Liver (tissue), 8 donors: ENCODE measurements at regions not wholly inside any gene's neighbourhood (a gene's known extent, or its start where the extent isn't known, plus 50 kb on each side); places are given as distances from the start of the nearest gene placed in this dataset.

Experiments
- DNase-seq: peaks from one replicate; pipeline ENCODE4 v3.0.0-alpha.2; 2017; ENCODE audit warnings: low spot score
- H3K27ac ChIP-seq, 2 donors: one replicate each; pipeline ENCODE4 v1.7.0; 2013; ENCODE audit warnings: inconsistent platforms in 2 of 2, low read length in 2 of 2, control low read depth in 1 of 2, low read depth in 1 of 2, mild to moderate bottlenecking in 1 of 2
- H3K27me3 ChIP-seq, 4 donors: one replicate each; pipeline versions ENCODE4 v1.6.1 to v1.7.0; 2013; ENCODE audit warnings: low read length in 3 of 4, inconsistent platforms in 1 of 4, mild to moderate bottlenecking in 1 of 4, moderate library complexity in 1 of 4; ENCODE audit not compliant: control insufficient read depth in 4 of 4, insufficient read depth in 4 of 4
- H3K36me3 ChIP-seq, 4 donors: one replicate each; pipeline versions ENCODE4 v1.6.1 to v1.7.0; 2013; ENCODE audit warnings: low read length in 3 of 4, mild to moderate bottlenecking in 3 of 4, low read depth in 1 of 4, moderate library complexity in 1 of 4; ENCODE audit not compliant: control insufficient read depth in 4 of 4, insufficient read depth in 3 of 4
- H3K4me1 ChIP-seq, 4 donors: one replicate each; pipeline versions ENCODE4 v1.6.1 to v1.7.0; 2013; ENCODE audit warnings: low read length in 3 of 4, mild to moderate bottlenecking in 3 of 4, moderate library complexity in 1 of 4; ENCODE audit not compliant: control insufficient read depth in 4 of 4, insufficient read depth in 4 of 4
- H3K4me3 ChIP-seq, 3 donors: one replicate each; pipeline versions ENCODE4 v1.6.1 to v1.7.0; 2013; ENCODE audit warnings: low read length in 3 of 3, control low read depth in 1 of 3, low read depth in 1 of 3, mild to moderate bottlenecking in 1 of 3
- H3K9ac ChIP-seq, 2 donors: one replicate each; pipeline ENCODE4 v1.7.0; 2013; ENCODE audit warnings: low read length in 2 of 2, mild to moderate bottlenecking in 2 of 2, moderate library complexity in 2 of 2, control low read depth in 1 of 2, low read depth in 1 of 2
- H3K9me3 ChIP-seq, 4 donors: one replicate each; pipeline versions ENCODE4 v1.6.1 to v1.7.0; 2013; ENCODE audit warnings: low read length in 3 of 4; ENCODE audit not compliant: control insufficient read depth in 4 of 4
- EGR1 ChIP-seq, 2 donors: IDR thresholded peaks; 2 replicates each; pipeline ENCODE4 v1.6.1; 2016 to 2018; ENCODE audit warnings: antibody characterized with exemption in 2 of 2, low read depth in 2 of 2
- FOXA2 ChIP-seq: IDR thresholded peaks from 2 replicates; pipeline ENCODE4 v1.6.1; 2016; ENCODE audit warnings: antibody characterized with exemption
- GABPA ChIP-seq, 2 donors: IDR thresholded peaks in 1 of 2; conservative IDR thresholded peaks in 1 of 2; 2 replicates each; pipeline ENCODE4 v1.6.1; 2016; ENCODE audit warnings: antibody characterized with exemption in 2 of 2, mild to moderate bottlenecking in 1 of 2, moderate library complexity in 1 of 2
- HNF4A ChIP-seq, 2 donors: conservative IDR thresholded peaks; 2 replicates each; pipeline ENCODE4 v1.6.1; 2016; ENCODE audit warnings: antibody characterized with exemption in 2 of 2, mild to moderate bottlenecking in 2 of 2
- JUND ChIP-seq, 2 donors: IDR thresholded peaks; 2 replicates each; pipeline ENCODE4 v1.6.1; 2016; ENCODE audit warnings: antibody characterized with exemption in 2 of 2
- RAD21 ChIP-seq, 2 donors: IDR thresholded peaks; 2 replicates each; pipeline ENCODE4 v1.6.1; 2016; ENCODE audit warnings: antibody characterized with exemption in 2 of 2, mild to moderate bottlenecking in 2 of 2
- RXRA ChIP-seq, 2 donors: IDR thresholded peaks; 2 replicates each; pipeline ENCODE4 v1.6.1; 2017 to 2018; ENCODE audit warnings: antibody characterized with exemption in 2 of 2, mild to moderate bottlenecking in 1 of 2
- SP1 ChIP-seq: IDR thresholded peaks from 2 replicates; pipeline ENCODE4 v1.6.1; 2018; ENCODE audit warnings: antibody characterized with exemption, mild to moderate bottlenecking
- TAF1 ChIP-seq: conservative IDR thresholded peaks from 2 replicates; pipeline ENCODE4 v1.6.1; 2016; ENCODE audit warnings: antibody characterized with exemption, mild to moderate bottlenecking
- YY1 ChIP-seq: IDR thresholded peaks from 2 replicates; pipeline ENCODE4 v1.6.1; 2016; ENCODE audit warnings: antibody characterized with exemption, mild to moderate bottlenecking
- WGBS: extraction: QIAGEN DNeasy Blood & Tissue Kit; methylation state at CpG from one replicate; pipeline ENCODE4 v1.1.7; 2013; 5-methylcytosine and 5-hydroxymethylcytosine counted together
- TF ChIP-seq, protein P1 (sequence below): IDR thresholded peaks from 2 replicates; pipeline ENCODE4 v1.6.1; 2016; ENCODE audit warnings: antibody characterized with exemption
- TF ChIP-seq, protein P2 (sequence below): IDR thresholded peaks from 2 replicates; pipeline ENCODE4 v1.6.1; 2016; ENCODE audit warnings: antibody characterized with exemption, mild to moderate bottlenecking
- TF ChIP-seq, protein P3 (sequence below): IDR thresholded peaks from 2 replicates; pipeline ENCODE4 v1.6.1; 2016; ENCODE audit warnings: antibody characterized with exemption
- TF ChIP-seq, protein P4 (sequence below): fragments of 150-350 bp; IDR thresholded peaks from 2 replicates; pipeline ENCODE4 v1.5.1; 2017; ENCODE audit warnings: improper control_type of control experiment, low read depth, low read length; ENCODE audit not compliant: missing input control
- TF ChIP-seq, protein P5 (sequence below): IDR thresholded peaks from 2 replicates; pipeline ENCODE4 v1.6.1; 2016; ENCODE audit warnings: antibody characterized with exemption
- donor health status: healthy.
- donor health status: healthy.
- donor health status: healthy.
- donor health status: healthy.
- donor health status: healthy.

DNA sequence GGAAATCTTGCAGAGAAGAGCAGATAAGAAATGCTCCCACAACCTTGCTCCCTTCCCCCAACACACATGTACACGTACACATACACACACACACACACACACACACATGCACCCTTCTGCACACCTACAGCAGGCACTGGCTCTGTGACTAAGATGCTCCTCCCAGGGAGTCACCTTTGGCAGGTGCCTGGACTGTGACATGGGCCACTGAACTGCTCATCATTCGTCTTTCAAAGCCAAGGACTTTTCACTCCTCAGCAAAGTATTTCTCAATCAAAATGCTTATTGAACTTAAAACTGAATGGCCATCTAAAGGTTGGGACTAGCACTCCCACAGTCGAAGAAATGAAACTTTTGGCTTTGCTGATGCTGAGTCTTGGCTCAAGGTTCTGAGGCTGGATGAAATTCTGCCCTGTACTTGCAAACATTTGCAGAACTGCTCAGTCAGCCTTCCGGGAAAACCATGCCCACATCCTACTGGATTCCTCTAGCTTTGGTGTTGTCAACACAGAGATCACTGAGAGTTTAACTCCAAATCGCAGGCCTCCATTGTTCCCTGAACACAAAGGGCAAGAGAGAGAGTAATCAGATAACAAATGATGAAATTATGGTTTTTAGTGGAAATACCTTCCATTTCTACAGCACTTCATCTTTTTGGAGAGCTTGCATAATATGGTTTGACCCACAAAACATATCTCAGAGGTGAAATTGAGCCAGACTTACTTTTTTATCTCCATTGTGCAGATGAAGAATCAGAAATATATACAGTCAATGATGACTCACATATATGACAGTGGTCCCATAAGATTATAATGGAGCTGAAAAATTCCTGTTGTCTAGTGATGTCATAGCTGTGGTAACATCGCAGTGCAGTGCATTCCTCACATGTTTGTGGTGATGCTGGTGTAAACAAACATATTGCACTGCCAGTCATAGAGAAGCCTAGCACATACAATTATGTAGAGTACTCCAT is 72.4 kb upstream of the BCAR3 start:
- H3K4me1 ChIP-seq, result peaks cover 0 to 13% (median 6%) of the 10 kb centered on the region in 4 donors
- H3K4me3 ChIP-seq, result no peak overlapping the region
- no peak overlapping the region for H3K9ac ChIP-seq
- no peaks in the 10 kb centered on the region for H3K9me3 ChIP-seq
- no peak overlapping the region for H3K27ac ChIP-seq
- no peaks in the 10 kb centered on the region for H3K27me3 ChIP-seq
- peak; percentile 49 to 69 for TF ChIP-seq HNF4A (conservative IDR thresholded peaks at IDR 0.05)
- TF ChIP-seq, protein P1, sequence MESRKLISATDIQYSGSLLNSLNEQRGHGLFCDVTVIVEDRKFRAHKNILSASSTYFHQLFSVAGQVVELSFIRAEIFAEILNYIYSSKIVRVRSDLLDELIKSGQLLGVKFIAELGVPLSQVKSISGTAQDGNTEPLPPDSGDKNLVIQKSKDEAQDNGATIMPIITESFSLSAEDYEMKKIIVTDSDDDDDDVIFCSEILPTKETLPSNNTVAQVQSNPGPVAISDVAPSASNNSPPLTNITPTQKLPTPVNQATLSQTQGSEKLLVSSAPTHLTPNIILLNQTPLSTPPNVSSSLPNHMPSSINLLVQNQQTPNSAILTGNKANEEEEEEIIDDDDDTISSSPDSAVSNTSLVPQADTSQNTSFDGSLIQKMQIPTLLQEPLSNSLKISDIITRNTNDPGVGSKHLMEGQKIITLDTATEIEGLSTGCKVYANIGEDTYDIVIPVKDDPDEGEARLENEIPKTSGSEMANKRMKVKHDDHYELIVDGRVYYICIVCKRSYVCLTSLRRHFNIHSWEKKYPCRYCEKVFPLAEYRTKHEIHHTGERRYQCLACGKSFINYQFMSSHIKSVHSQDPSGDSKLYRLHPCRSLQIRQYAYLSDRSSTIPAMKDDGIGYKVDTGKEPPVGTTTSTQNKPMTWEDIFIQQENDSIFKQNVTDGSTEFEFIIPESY, result no peak
- TF ChIP-seq SP1, result peak; percentile 65
- peak in 1 of 2 donors; percentile 38 for TF ChIP-seq EGR1 (IDR thresholded peaks at IDR 0.05; ENCODE audit: low read depth in 2 of 2)
- TF ChIP-seq, protein P2, sequence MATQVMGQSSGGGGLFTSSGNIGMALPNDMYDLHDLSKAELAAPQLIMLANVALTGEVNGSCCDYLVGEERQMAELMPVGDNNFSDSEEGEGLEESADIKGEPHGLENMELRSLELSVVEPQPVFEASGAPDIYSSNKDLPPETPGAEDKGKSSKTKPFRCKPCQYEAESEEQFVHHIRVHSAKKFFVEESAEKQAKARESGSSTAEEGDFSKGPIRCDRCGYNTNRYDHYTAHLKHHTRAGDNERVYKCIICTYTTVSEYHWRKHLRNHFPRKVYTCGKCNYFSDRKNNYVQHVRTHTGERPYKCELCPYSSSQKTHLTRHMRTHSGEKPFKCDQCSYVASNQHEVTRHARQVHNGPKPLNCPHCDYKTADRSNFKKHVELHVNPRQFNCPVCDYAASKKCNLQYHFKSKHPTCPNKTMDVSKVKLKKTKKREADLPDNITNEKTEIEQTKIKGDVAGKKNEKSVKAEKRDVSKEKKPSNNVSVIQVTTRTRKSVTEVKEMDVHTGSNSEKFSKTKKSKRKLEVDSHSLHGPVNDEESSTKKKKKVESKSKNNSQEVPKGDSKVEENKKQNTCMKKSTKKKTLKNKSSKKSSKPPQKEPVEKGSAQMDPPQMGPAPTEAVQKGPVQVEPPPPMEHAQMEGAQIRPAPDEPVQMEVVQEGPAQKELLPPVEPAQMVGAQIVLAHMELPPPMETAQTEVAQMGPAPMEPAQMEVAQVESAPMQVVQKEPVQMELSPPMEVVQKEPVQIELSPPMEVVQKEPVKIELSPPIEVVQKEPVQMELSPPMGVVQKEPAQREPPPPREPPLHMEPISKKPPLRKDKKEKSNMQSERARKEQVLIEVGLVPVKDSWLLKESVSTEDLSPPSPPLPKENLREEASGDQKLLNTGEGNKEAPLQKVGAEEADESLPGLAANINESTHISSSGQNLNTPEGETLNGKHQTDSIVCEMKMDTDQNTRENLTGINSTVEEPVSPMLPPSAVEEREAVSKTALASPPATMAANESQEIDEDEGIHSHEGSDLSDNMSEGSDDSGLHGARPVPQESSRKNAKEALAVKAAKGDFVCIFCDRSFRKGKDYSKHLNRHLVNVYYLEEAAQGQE, result no peak
- TF ChIP-seq FOXA2, result peak; percentile 31
- peak; percentile 14 to 31 for TF ChIP-seq RAD21 (IDR thresholded peaks at IDR 0.05)
- peak; percentile 70 to 86 for TF ChIP-seq RXRA (IDR thresholded peaks at IDR 0.05)
- TF ChIP-seq, protein P3, sequence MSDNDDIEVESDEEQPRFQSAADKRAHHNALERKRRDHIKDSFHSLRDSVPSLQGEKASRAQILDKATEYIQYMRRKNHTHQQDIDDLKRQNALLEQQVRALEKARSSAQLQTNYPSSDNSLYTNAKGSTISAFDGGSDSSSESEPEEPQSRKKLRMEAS, result peak; percentile 70
- TF ChIP-seq JUND (IDR thresholded peaks at IDR 0.05), result peak in 1 of 2 donors; percentile 45
- no peak for TF ChIP-seq TAF1
- peak; percentile 73 for TF ChIP-seq YY1
- no peak for TF ChIP-seq GABPA (IDR thresholded peaks at IDR 0.05 in 1 of 2, conservative IDR thresholded peaks at IDR 0.05 in 1 of 2)
- WGBS, result 39% methylated on average over 6 of the region's 6 CpGs
- no peak for DNase-seq
- H3K36me3 ChIP-seq, result no peaks in the 10 kb centered on the region

DNA sequence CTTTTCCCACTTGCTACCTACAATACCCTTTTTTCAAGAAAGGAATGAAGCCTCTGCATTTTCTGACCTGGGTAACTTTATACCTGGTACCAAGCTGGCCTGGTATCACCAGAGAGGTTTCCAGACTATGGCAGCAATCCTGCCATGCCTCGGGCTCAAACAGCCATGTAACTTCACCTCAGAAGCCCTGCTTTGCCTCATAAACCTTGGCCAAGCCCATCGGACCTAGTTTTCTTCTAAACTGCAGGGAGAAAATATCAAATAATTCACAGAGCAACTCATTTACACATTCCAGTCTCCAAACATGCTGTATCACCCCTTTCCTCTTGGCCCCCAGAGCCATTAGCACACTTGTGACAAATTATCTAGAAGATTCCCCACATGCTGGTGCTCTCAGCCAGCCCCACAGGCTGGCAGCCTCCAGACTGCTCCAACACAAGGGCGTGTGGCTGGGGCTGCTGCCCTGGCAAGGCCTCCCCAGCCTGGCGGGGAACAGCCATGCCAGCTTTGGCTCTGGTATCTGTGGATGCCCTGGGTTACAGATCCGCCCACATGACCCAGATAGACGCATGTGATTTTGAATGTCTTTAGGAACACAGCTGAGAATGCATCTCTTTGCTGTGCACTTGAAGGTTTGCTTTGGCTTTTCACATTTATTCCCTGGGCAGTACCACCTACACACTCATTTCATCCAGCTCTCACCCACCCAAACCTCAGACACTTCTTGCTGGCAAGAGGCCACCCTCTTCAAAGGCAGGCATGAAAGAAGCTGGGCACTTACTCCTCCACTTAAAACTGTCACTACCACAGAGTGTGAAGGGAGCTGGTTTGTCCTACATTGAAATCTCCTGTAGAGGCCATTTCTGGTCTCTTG is 70.0 kb upstream of the BCAR3 start:
- Histone ChIP-seq H3K27ac (no peak overlapping the region), H3K9me3 (no peaks in the 10 kb centered on the region), H3K9ac (no peak overlapping the region), H3K27me3 (no peaks in the 10 kb centered on the region), H3K4me3 (no peak overlapping the region), H3K4me1 (peaks cover 0 to 7% (median 2%) of the 10 kb centered on the region in 4 donors), H3K36me3 (no peaks in the 10 kb centered on the region)
- DNase-seq, result no peak
- 70% methylated on average over 6 of the region's 6 CpGs for whole genome bisulfite sequencing
- TF ChIP-seq SP1 (no peak), JUND (IDR thresholded peaks at IDR 0.05) (no peak), TAF1 (no peak), RAD21 (IDR thresholded peaks at IDR 0.05) (no peak), GABPA (IDR thresholded peaks at IDR 0.05 in 1 of 2, conservative IDR thresholded peaks at IDR 0.05 in 1 of 2) (no peak), RXRA (IDR thresholded peaks at IDR 0.05) (no peak), HNF4A (conservative IDR thresholded peaks at IDR 0.05) (no peak), EGR1 (IDR thresholded peaks at IDR 0.05; ENCODE audit: low read depth in 2 of 2) (no peak)
- TF ChIP-seq, protein P4, sequence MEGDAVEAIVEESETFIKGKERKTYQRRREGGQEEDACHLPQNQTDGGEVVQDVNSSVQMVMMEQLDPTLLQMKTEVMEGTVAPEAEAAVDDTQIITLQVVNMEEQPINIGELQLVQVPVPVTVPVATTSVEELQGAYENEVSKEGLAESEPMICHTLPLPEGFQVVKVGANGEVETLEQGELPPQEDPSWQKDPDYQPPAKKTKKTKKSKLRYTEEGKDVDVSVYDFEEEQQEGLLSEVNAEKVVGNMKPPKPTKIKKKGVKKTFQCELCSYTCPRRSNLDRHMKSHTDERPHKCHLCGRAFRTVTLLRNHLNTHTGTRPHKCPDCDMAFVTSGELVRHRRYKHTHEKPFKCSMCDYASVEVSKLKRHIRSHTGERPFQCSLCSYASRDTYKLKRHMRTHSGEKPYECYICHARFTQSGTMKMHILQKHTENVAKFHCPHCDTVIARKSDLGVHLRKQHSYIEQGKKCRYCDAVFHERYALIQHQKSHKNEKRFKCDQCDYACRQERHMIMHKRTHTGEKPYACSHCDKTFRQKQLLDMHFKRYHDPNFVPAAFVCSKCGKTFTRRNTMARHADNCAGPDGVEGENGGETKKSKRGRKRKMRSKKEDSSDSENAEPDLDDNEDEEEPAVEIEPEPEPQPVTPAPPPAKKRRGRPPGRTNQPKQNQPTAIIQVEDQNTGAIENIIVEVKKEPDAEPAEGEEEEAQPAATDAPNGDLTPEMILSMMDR, result no peak
- TF ChIP-seq, protein P1, result no peak
- TF ChIP-seq, protein P5, sequence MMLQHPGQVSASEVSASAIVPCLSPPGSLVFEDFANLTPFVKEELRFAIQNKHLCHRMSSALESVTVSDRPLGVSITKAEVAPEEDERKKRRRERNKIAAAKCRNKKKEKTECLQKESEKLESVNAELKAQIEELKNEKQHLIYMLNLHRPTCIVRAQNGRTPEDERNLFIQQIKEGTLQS, result no peak
